MM.1S (cell line): ENCODE measurements at regions not wholly inside any gene's neighbourhood (a gene's known extent, or its start where the extent isn't known, plus 50 kb on each side); places are given as distances from the start of the nearest gene placed in this dataset.
"Not testable (repeated sequence)": the region's sequence is repeated elsewhere in the genome, so short reads cannot be mapped to it uniquely, and the experiment has no call there.

Source experiments
- DNase-seq: peaks from one replicate; pipeline ENCODE4 v3.0.0-alpha.2; 2015
- H2AFZ ChIP-seq: fragments of 300-600 bp; sonication (generic); 2 replicates; pipeline ENCODE4 v1.6.0; 2016; ENCODE audit warnings: antibody characterized with exemption, low read length
- H3F3A ChIP-seq: fragments of 300-600 bp; sonication (generic); 2 replicates; pipeline ENCODE4 v1.6.1; 2016; ENCODE audit warnings: mild to moderate bottlenecking, antibody characterized with exemption, low read length, moderate library complexity, mixed read lengths; ENCODE audit not compliant: insufficient read depth
- H3K27ac ChIP-seq: fragments of 300-600 bp; sonication (generic); 2 replicates; pipeline ENCODE4 v1.5.1; 2016; ENCODE audit warnings: mild to moderate bottlenecking, low read length
- H3K27me3 ChIP-seq: fragments of 300-600 bp; sonication (generic); replicated peaks from 2 replicates; pipeline ENCODE4 v1.6.0; 2016; ENCODE audit warnings: low read length; ENCODE audit not compliant: insufficient read depth
- H3K36me3 ChIP-seq: fragments of 300-600 bp; sonication (generic); replicated peaks from 2 replicates; pipeline ENCODE4 v1.6.1; 2016; ENCODE audit warnings: mild to moderate bottlenecking, low read length, mixed read lengths; ENCODE audit not compliant: insufficient read depth
- H3K4me1 ChIP-seq: fragments of 300-600 bp; sonication (generic); 2 replicates; pipeline ENCODE4 v1.6.1; 2016; ENCODE audit warnings: low read length, mixed read lengths
- H3K4me2 ChIP-seq: fragments of 300-600 bp; sonication (generic); 2 replicates; pipeline ENCODE4 v1.6.0; 2016; ENCODE audit warnings: low read depth, low read length
- H3K4me3 ChIP-seq: fragments of 300-600 bp; sonication (generic); 2 replicates; pipeline ENCODE4 v1.5.1; 2016; ENCODE audit warnings: low read length, mixed read lengths
- H3K79me2 ChIP-seq: fragments of 300-600 bp; sonication (generic); 2 replicates; pipeline ENCODE4 v1.6.1; 2016; ENCODE audit warnings: mixed run types, low read length, mixed read lengths
- H3K9ac ChIP-seq: fragments of 300-600 bp; sonication (generic); 2 replicates; pipeline ENCODE4 v1.6.1; 2016; ENCODE audit warnings: low read length, mixed read lengths
- H3K9me2 ChIP-seq: fragments of 300-600 bp; sonication (generic); replicated peaks from 2 replicates; pipeline ENCODE4 v1.6.1; 2016; ENCODE audit warnings: mild to moderate bottlenecking, low read length, mixed read lengths; ENCODE audit not compliant: insufficient read depth
- H3K9me3 ChIP-seq: fragments of 300-600 bp; sonication (generic); replicated peaks from 2 replicates; pipeline ENCODE4 v1.6.1; 2016; ENCODE audit warnings: mild to moderate bottlenecking, low read length, mixed read lengths; ENCODE audit not compliant: insufficient read depth
- H4K20me1 ChIP-seq: fragments of 300-600 bp; sonication (generic); 2 replicates; pipeline ENCODE4 v1.6.1; 2016; ENCODE audit warnings: mild to moderate bottlenecking, low read length, moderate library complexity, mixed read lengths; ENCODE audit not compliant: insufficient read depth
- CTCF ChIP-seq: fragments of 300-600 bp; sonication (generic); IDR thresholded peaks from 2 replicates; pipeline ENCODE4 v1.5.1; 2016; ENCODE audit warnings: antibody characterized with exemption, low read length, mixed read lengths
- EZH2 ChIP-seq: fragments of 300-600 bp; sonication (generic); optimal IDR thresholded peaks from 2 replicates; pipeline ENCODE3; 2017; ENCODE audit warnings: low read depth, mild to moderate bottlenecking, antibody characterized with exemption, low read length, mixed read lengths
- EZH2phosphoT487 ChIP-seq: fragments of 300-600 bp; sonication (generic); IDR thresholded peaks from 2 replicates; pipeline ENCODE4 v1.6.1; 2018; ENCODE audit warnings: antibody characterized with exemption, low read length

- H3K9me3 ChIP-seq, H3K79me2 ChIP-seq, H3K36me3 ChIP-seq, H3K4me3 ChIP-seq, H3K4me1 ChIP-seq, H3K9me2 ChIP-seq, H3F3A ChIP-seq, H3K9ac ChIP-seq, H3K4me2 ChIP-seq, H3K27ac ChIP-seq, H3K27me3 ChIP-seq, H2AFZ ChIP-seq, H4K20me1 ChIP-seq, DNase-seq: not testable (repeated sequence)
These were observed 639.4 kb upstream of the DPP6 start for GRCh38 chr7:153412824-153413198.

DNA sequence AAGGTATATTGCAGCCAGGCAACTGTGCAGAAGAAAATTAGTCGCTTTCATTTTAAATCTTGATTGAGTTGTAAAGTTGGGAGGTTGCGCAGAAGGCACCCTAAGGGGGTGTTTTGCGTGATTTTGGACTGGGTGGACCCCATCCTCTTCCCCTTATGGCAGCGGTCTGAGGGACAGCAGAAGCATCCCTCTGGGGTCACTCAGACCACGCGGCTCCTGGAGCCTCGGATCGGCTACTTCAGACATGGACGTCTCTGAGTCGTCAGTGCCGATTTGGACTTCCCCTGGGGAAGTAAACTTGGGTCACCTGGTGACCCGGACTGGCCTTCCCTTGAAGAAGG, 639.0 kb upstream of the DPP6 start:
- no peaks in the 10 kb centered on the region for H3K79me2 ChIP-seq
- no peak overlapping the region for H3K4me3 ChIP-seq
- H3F3A ChIP-seq = no peaks in the 10 kb centered on the region
- H3K27me3 ChIP-seq = no peaks in the 10 kb centered on the region
- H3K9me3 ChIP-seq = no peaks in the 10 kb centered on the region
- H2AFZ ChIP-seq = no peak overlapping the region
- no peak overlapping the region for H3K27ac ChIP-seq
- no peak overlapping the region for H3K9ac ChIP-seq
- H4K20me1 ChIP-seq = no peaks in the 10 kb centered on the region
- no peaks in the 10 kb centered on the region for H3K9me2 ChIP-seq
- no peak overlapping the region for H3K4me2 ChIP-seq
- no peaks in the 10 kb centered on the region for H3K36me3 ChIP-seq
- no peaks in the 10 kb centered on the region for H3K4me1 ChIP-seq
- no peak for TF ChIP-seq CTCF
- no peak for TF ChIP-seq EZH2
- no peak for TF ChIP-seq EZH2phosphoT487
- DNase-seq = no peak

DNA sequence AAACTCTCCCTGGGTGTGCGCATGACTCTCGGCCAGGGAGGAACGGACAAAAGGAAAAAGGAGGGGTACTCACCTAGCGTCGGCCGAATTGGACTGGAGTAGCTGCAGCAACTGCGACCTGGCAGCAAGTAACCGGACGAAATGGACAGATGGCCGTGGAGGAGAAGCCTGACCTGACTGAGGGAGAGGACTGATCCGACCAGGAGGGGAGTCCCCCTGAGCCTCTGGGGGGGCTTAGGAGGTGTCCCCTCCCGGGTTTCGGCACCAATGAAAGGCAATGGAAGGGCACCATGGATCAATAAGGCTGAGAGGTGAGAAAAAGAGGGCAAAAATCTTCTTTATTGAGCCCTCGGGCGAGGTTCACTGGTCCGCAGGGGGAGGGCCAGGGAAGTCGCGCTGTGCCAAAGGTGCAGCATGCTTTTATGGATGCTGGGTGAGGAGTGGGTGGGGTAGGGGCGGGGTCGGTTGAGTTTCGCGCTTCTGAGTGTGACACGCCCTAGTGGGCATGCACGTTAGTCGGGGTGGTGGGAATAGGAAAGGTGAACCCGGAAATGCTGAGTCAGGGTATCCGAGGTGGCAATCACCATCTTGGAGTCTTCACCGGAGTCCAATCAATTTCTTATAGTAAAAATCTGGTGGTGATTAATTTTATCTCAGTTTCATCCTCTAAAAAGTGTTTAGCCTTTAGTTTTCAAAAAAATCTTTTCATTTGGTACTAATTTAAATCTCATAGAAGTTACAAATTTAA, 638.5 kb upstream of the DPP6 start:
- Histone ChIP-seq H3K4me1 (no peaks in the 10 kb centered on the region), H3K9ac (no peak overlapping the region), H3K9me2 (no peaks in the 10 kb centered on the region), H4K20me1 (no peaks in the 10 kb centered on the region), H3K27ac (no peak overlapping the region), H3K4me2 (no peak overlapping the region), H3K9me3 (no peaks in the 10 kb centered on the region), H3K4me3 (no peak overlapping the region), H3F3A (no peaks in the 10 kb centered on the region), H3K27me3 (no peaks in the 10 kb centered on the region), H2AFZ (no peak overlapping the region), H3K36me3 (no peaks in the 10 kb centered on the region), H3K79me2 (no peaks in the 10 kb centered on the region)
- no peak for TF ChIP-seq CTCF
- no peak for TF ChIP-seq EZH2phosphoT487
- no peak for DNase-seq

- H3K9ac ChIP-seq = no peak overlapping the region
- H3K36me3 ChIP-seq = no peaks in the 10 kb centered on the region
- H3K27ac ChIP-seq = no peak overlapping the region
- H3K79me2 ChIP-seq = no peaks in the 10 kb centered on the region
- H3K27me3 ChIP-seq = no peaks in the 10 kb centered on the region
- H3F3A ChIP-seq = no peaks in the 10 kb centered on the region
- no peak overlapping the region for H2AFZ ChIP-seq
- H3K9me2 ChIP-seq = no peaks in the 10 kb centered on the region
- no peak for DNase-seq
- H3K4me2 ChIP-seq = no peak overlapping the region
- no peaks in the 10 kb centered on the region for H3K4me1 ChIP-seq
- H3K4me3 ChIP-seq = no peak overlapping the region
- no peaks in the 10 kb centered on the region for H4K20me1 ChIP-seq
- H3K9me3 ChIP-seq = no peaks in the 10 kb centered on the region
- TF ChIP-seq EZH2 = no peak
- no peak for TF ChIP-seq EZH2phosphoT487
- TF ChIP-seq CTCF = no peak
These were observed 637.9 kb upstream of the DPP6 start for GRCh38 chr7:153414288-153414629.
